Epithelial cell of proximal tubule (primary cell): ENCODE measurements at regions not wholly inside any gene's neighbourhood (a gene's known extent, or its start where the extent isn't known, plus 50 kb on each side); places are given as distances from the start of the nearest gene placed in this dataset.

Experiments
- DNase-seq: peaks from one replicate; pipeline ENCODE4 v3.0.0-alpha.2; 2011; ENCODE audit warnings: low read depth
- H3K4me3 ChIP-seq: 2 replicates; pipeline ENCODE4 v1.5.1; 2011; ENCODE audit warnings: low read depth, mild to moderate bottlenecking, low read length
- CTCF ChIP-seq: conservative IDR thresholded peaks from 2 replicates; pipeline ENCODE4 v1.5.1; 2012; ENCODE audit warnings: low read depth, mild to moderate bottlenecking, low read length

GRCh38 chr5:56543441-56544388 lies 271.6 kb upstream of the MAP3K1 start:
- H3K4me3 ChIP-seq, result no peak overlapping the region

GRCh38 chr5:56540266-56540665 lies 275.1 kb upstream of the MAP3K1 start:
- H3K4me3 ChIP-seq, result no peak overlapping the region
- TF ChIP-seq CTCF, result no peak
- no peak for DNase-seq

More at GRCh38 chr5:56543441-56544388, 271.6 kb upstream of the MAP3K1 start:
- DNase-seq, result no peak
- TF ChIP-seq CTCF, result no peak

- TF ChIP-seq CTCF, result no peak
- DNase-seq, result no peak
- H3K4me3 ChIP-seq, result no peak overlapping the region
Measured at GRCh38 chr5:56538580-56538979, 276.8 kb upstream of the MAP3K1 start.

GRCh38 chr5:56535347-56535746 lies 280.0 kb upstream of the MAP3K1 start:
- H3K4me3 ChIP-seq, result no peak overlapping the region
- DNase-seq, result no peak
- no peak for TF ChIP-seq CTCF

GRCh38 chr5:56534102-56534829 lies 281.1 kb upstream of the MAP3K1 start:
- DNase-seq, result peak; percentile 88
- TF ChIP-seq CTCF, result no peak
- H3K4me3 ChIP-seq, result no peak overlapping the region

- no peak overlapping the region for H3K4me3 ChIP-seq
- DNase-seq, result no peak
- TF ChIP-seq CTCF, result no peak
Measured at GRCh38 chr5:56532466-56532865, 282.9 kb upstream of the MAP3K1 start.
